Neural cell (in vitro differentiated cells): ENCODE measurements at regions not wholly inside any gene's neighbourhood (a gene's known extent, or its start where the extent isn't known, plus 50 kb on each side); places are given as distances from the start of the nearest gene placed in this dataset.

ENCODE experiments used
- CTCF ChIP-seq: fragments of 450-650 bp; IDR thresholded peaks from 2 replicates; pipeline ENCODE4 v1.5.1; 2014; ENCODE audit warnings: antibody characterized with exemption, mild to moderate bottlenecking, moderate library complexity; ENCODE audit not compliant: poor library complexity, severe bottlenecking
- EZH2 ChIP-seq: fragments of 200-600, 300-800 bp; shearing (Covaris generic), sonication (generic); IDR thresholded peaks from 2 replicates; pipeline ENCODE4 v1.6.1; 2014; ENCODE audit warnings: antibody characterized with exemption, low read length, borderline replicate concordance, mild to moderate bottlenecking; ENCODE audit not compliant: insufficient read depth, poor library complexity, severe bottlenecking

GRCh38 chr9:87320146-87320884 is 177.4 kb upstream of the DAPK1 start:
- TF ChIP-seq CTCF (no peak), EZH2 (no peak)
